GM12878 (cell line): ENCODE measurements at regions not wholly inside any gene's neighbourhood (a gene's known extent, or its start where the extent isn't known, plus 50 kb on each side); places are given as distances from the start of the nearest gene placed in this dataset.

Experiments used
- ATAC-seq: fragments of 200-7000 bp; cut with Tn5 transposase; 3 replicates; pipeline ENCODE4 v1.9.1; 2020; ENCODE audit warnings: mild to moderate bottlenecking, moderate library complexity
- BruUV-seq: library from RNA; stranded (reverse); fragments of 400-500 nt; replicated peaks from 2 replicates; lab custom pipeline; 2021; lab: Mats Ljungman, UMichigan
- CTCF ChIA-PET: fragments of 300-600 bp; sonication (Branson Sonifier 250); formaldehyde crosslinking; extraction: SDS; loops from one replicate; lab custom pipeline; 2021; ENCODE audit warnings: inconsistent platforms; lab: Yijun Ruan, JAX
- POLR2A ChIA-PET: fragments of 350-600 bp; formaldehyde crosslinking; extraction: SDS; loops from one replicate; lab custom pipeline; 2021; ENCODE audit warnings: inconsistent platforms; lab: Charles Lee
- RAD21 ChIA-PET: fragments of 300-600 bp; sonication (Branson Sonifier 250); formaldehyde crosslinking; loops from one replicate; lab custom pipeline; 2023; ENCODE audit warnings: antibody characterized with exemption; ENCODE audit not compliant: unreplicated experiment; lab: Charles Lee
- SMC1A ChIA-PET: fragments of 300-600 bp; sonication (Branson Sonifier 250); formaldehyde crosslinking; loops from one replicate; lab custom pipeline; 2023; ENCODE audit not compliant: unreplicated experiment, uncharacterized antibody; lab: Charles Lee
- DNase-seq: peaks from one replicate; pipeline ENCODE4 v3.0.0-alpha.2; 2011; ENCODE audit warnings: low read depth, low spot score
- FAIRE-seq: peaks from 3 replicates; lab custom pipeline; 2011; peaks lifted over from hg19 to GRCh38; lab: Jason Lieb, UNC
- H2AFZ ChIP-seq: 2 replicates; pipeline ENCODE4 v1.6.0; 2011; ENCODE audit warnings: low read depth, low read length, control low read depth; ENCODE audit not compliant: control insufficient read depth
- H3K27ac ChIP-seq: 2 replicates; pipeline ENCODE4 v1.5.1; 2011; ENCODE audit warnings: control low read depth; ENCODE audit not compliant: control insufficient read depth, insufficient read depth
- H3K27me3 ChIP-seq, 2 experiments: replicated peaks in 1 of 2; 2 replicates each; pipeline versions ENCODE4 v1.6.0 to v1.6.1; 2011; ENCODE audit warnings: low read length in 1 of 2; ENCODE audit not compliant: control insufficient read depth in 2 of 2, insufficient read depth in 2 of 2
- H3K36me3 ChIP-seq, 2 experiments: 2 replicates each; pipeline ENCODE4 v1.5.1; 2011; ENCODE audit warnings: low read length in 1 of 2; ENCODE audit not compliant: control insufficient read depth in 2 of 2, insufficient read depth in 2 of 2
- H3K4me1 ChIP-seq: 2 replicates; pipeline ENCODE4 v1.6.1; 2011; ENCODE audit warnings: mild to moderate bottlenecking, low read length, moderate library complexity, mixed read lengths; ENCODE audit not compliant: control insufficient read depth, insufficient read depth
- H3K4me2 ChIP-seq: 2 replicates; pipeline ENCODE4 v1.6.0; 2011; ENCODE audit warnings: control low read depth; ENCODE audit not compliant: control insufficient read depth, insufficient read depth
- H3K4me3 ChIP-seq: fragments of 200-600 bp; sonication (generic); 2 replicates; pipeline ENCODE4 v1.5.1; 2016
- H3K79me2 ChIP-seq: 2 replicates; pipeline ENCODE4 v1.6.0; 2011; ENCODE audit warnings: low read length; ENCODE audit not compliant: control insufficient read depth, insufficient read depth
- H3K9ac ChIP-seq: 2 replicates; pipeline ENCODE4 v1.8.0; 2011; ENCODE audit warnings: low read length, control low read depth, mixed read lengths; ENCODE audit not compliant: control insufficient read depth, insufficient read depth
- H3K9me3 ChIP-seq: replicated peaks from 3 replicates; pipeline ENCODE4 v1.5.1; 2011; ENCODE audit warnings: mild to moderate bottlenecking, low read length; ENCODE audit not compliant: control insufficient read depth, insufficient read depth
- H4K20me1 ChIP-seq: 2 replicates; pipeline ENCODE4 v1.6.0; 2011; ENCODE audit not compliant: control insufficient read depth, insufficient read depth
- CHD2 ChIP-seq: IDR thresholded peaks from 2 replicates; pipeline ENCODE4 v1.6.1; 2011; ENCODE audit warnings: low read depth, low read length, improper control_type of control experiment, borderline replicate concordance
- EZH2 ChIP-seq: IDR thresholded peaks from 2 replicates; pipeline ENCODE4 v1.6.1; 2012; ENCODE audit warnings: low read depth, mild to moderate bottlenecking, control low read depth, inconsistent platforms, low read length, borderline replicate concordance; ENCODE audit not compliant: control insufficient read depth
- FOS ChIP-seq: IDR thresholded peaks from 3 replicates; pipeline ENCODE4 v1.6.1; 2011; ENCODE audit warnings: borderline replicate concordance; ENCODE audit not compliant: insufficient read length; ENCODE audit errors: extremely low read depth
- JUND ChIP-seq: IDR thresholded peaks from 2 replicates; pipeline ENCODE4 v1.6.1; 2012; ENCODE audit warnings: low read depth, mild to moderate bottlenecking, low read length, improper control_type of control experiment, moderate library complexity
- KDM1A ChIP-seq: fragments of 200-600 bp; sonication (generic); IDR thresholded peaks from 2 replicates; pipeline ENCODE4 v1.6.1; 2016; ENCODE audit warnings: borderline replicate concordance
- NR2C2 ChIP-seq: IDR thresholded peaks from 2 replicates; pipeline ENCODE4 v1.6.1; 2011; ENCODE audit warnings: borderline replicate concordance, low read depth; ENCODE audit not compliant: control insufficient read depth, insufficient read length
- PML ChIP-seq: IDR thresholded peaks from 2 replicates; pipeline ENCODE4 v1.6.1; 2012; ENCODE audit warnings: low read length, inconsistent platforms
- POLR2AphosphoS2 ChIP-seq: IDR thresholded peaks from 2 replicates; pipeline ENCODE4 v1.6.1; 2011; ENCODE audit warnings: low read depth, mild to moderate bottlenecking, low read length, improper control_type of control experiment, moderate library complexity
- SIX5 ChIP-seq: IDR thresholded peaks from 2 replicates; pipeline ENCODE4 v1.6.1; 2011; ENCODE audit warnings: mild to moderate bottlenecking, low read depth, low read length, moderate library complexity; ENCODE audit not compliant: severe bottlenecking
- ZNF384 ChIP-seq: IDR thresholded peaks from 2 replicates; pipeline ENCODE4 v1.6.1; 2012; ENCODE audit warnings: low read depth, mild to moderate bottlenecking, low read length, improper control_type of control experiment, borderline replicate concordance
- WGBS: methylation state at CpG from one replicate; pipeline ENCODE4 v1.1.6; 2016; ENCODE audit warnings: low lambda C conversion rate; ENCODE audit not compliant: insufficient replicate concordance, insufficient coverage; ENCODE audit errors: missing lambda C conversion rate; 5-methylcytosine and 5-hydroxymethylcytosine counted together
- in situ Hi-C: fragments of 300-500 bp; cut with MboI; formaldehyde crosslinking; loops from 9 replicates; pipeline ENCODE4 v1.14.3; 2018; ENCODE audit warnings: mixed read lengths
- intact Hi-C: fragments of 100-400 bp; cut with micrococcal nuclease; formaldehyde crosslinking; loops from one replicate; pipeline ENCODE4 v1.14.2; 2022; ENCODE audit not compliant: unreplicated experiment
- TF ChIP-seq, protein P1 (sequence below): fragments of 450-650 bp; IDR thresholded peaks from 2 replicates; pipeline ENCODE4 v1.6.1; 2016; ENCODE audit warnings: mild to moderate bottlenecking, moderate library complexity, borderline replicate concordance
- TF ChIP-seq, protein P2 (sequence below): fragments of 450-650 bp; IDR thresholded peaks from 2 replicates; pipeline ENCODE4 v1.6.1; 2017; ENCODE audit warnings: mild to moderate bottlenecking, moderate library complexity
- TF ChIP-seq, protein P3 (sequence below): IDR thresholded peaks from 2 replicates; pipeline ENCODE4 v1.6.1; 2011; ENCODE audit warnings: borderline replicate concordance, low read depth, mild to moderate bottlenecking, moderate library complexity, low read length; ENCODE audit not compliant: insufficient read depth, poor library complexity, severe bottlenecking

DNA sequence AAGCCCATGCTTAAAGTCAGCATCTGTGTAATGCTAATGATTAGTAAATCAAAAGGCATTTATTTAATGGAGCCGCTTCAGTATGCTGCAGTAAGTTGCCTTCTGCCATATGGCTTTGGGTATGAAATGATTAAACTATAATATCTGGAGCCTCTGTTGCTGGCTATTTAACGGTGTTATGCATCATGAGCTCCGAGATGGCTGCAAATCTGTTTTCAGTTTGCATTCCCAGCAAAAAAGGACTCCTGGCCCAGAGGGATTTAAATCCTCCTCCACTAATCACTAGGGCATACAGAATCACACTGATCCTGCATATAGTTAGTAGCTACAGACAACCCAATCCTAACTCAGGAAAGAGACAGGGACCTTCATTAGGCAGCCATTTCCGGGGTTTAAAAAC, 171.5 kb upstream of the EEA1 start:
- Histone ChIP-seq H3K9me3 (no peaks in the 10 kb centered on the region; the same call in 2 of the 3 replicates), H3K27me3 (no peaks in the 10 kb centered on the region), H3K36me3 (no peaks in the 10 kb centered on the region), H3K79me2 (no peaks in the 10 kb centered on the region), H2AFZ (no peak overlapping the region), H3K9ac (no peak overlapping the region), H3K4me1 (peaks cover 11% of the 10 kb centered on the region), H3K4me3 (no peak overlapping the region), H4K20me1 (no peaks in the 10 kb centered on the region), H3K4me2 (no peak overlapping the region), H3K27ac (no peak overlapping the region)
- BruUV-seq = no TSS peak
- ChIA-PET POLR2A (interaction anchor here (0.9 kb wide), 2 partner anchors 35 to 280 kb away, joined by 3 read pairs; no protein-coding TSS in a partner anchor), RAD21 (interaction anchor here (0.7 to 7.5 kb wide), 6 partner anchors 7 to 319 kb away, joined by 3 to 130 read pairs (median 17); no protein-coding TSS in a partner anchor), SMC1A (interaction anchor here (0.8 to 7.9 kb wide), 5 partner anchors 9 to 281 kb away, joined by 3 to 133 read pairs (median 75); no protein-coding TSS in a partner anchor), CTCF (interaction anchor here (0.7 to 8.7 kb wide), 8 partner anchors 8 to 281 kb away, joined by 3 to 120 read pairs (median 4); no protein-coding TSS in a partner anchor)
- in situ Hi-C loops = no loop called here
- FAIRE-seq (no peak), DNase-seq (no peak), ATAC-seq (no peak)
- TF ChIP-seq, protein P1, sequence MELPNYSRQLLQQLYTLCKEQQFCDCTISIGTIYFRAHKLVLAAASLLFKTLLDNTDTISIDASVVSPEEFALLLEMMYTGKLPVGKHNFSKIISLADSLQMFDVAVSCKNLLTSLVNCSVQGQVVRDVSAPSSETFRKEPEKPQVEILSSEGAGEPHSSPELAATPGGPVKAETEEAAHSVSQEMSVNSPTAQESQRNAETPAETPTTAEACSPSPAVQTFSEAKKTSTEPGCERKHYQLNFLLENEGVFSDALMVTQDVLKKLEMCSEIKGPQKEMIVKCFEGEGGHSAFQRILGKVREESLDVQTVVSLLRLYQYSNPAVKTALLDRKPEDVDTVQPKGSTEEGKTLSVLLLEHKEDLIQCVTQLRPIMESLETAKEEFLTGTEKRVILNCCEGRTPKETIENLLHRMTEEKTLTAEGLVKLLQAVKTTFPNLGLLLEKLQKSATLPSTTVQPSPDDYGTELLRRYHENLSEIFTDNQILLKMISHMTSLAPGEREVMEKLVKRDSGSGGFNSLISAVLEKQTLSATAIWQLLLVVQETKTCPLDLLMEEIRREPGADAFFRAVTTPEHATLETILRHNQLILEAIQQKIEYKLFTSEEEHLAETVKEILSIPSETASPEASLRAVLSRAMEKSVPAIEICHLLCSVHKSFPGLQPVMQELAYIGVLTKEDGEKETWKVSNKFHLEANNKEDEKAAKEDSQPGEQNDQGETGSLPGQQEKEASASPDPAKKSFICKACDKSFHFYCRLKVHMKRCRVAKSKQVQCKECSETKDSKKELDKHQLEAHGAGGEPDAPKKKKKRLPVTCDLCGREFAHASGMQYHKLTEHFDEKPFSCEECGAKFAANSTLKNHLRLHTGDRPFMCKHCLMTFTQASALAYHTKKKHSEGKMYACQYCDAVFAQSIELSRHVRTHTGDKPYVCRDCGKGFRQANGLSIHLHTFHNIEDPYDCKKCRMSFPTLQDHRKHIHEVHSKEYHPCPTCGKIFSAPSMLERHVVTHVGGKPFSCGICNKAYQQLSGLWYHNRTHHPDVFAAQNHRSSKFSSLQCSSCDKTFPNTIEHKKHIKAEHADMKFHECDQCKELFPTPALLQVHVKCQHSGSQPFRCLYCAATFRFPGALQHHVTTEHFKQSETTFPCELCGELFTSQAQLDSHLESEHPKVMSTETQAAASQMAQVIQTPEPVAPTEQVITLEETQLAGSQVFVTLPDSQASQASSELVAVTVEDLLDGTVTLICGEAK = no peak
- TF ChIP-seq SIX5 = no peak
- TF ChIP-seq, protein P2, sequence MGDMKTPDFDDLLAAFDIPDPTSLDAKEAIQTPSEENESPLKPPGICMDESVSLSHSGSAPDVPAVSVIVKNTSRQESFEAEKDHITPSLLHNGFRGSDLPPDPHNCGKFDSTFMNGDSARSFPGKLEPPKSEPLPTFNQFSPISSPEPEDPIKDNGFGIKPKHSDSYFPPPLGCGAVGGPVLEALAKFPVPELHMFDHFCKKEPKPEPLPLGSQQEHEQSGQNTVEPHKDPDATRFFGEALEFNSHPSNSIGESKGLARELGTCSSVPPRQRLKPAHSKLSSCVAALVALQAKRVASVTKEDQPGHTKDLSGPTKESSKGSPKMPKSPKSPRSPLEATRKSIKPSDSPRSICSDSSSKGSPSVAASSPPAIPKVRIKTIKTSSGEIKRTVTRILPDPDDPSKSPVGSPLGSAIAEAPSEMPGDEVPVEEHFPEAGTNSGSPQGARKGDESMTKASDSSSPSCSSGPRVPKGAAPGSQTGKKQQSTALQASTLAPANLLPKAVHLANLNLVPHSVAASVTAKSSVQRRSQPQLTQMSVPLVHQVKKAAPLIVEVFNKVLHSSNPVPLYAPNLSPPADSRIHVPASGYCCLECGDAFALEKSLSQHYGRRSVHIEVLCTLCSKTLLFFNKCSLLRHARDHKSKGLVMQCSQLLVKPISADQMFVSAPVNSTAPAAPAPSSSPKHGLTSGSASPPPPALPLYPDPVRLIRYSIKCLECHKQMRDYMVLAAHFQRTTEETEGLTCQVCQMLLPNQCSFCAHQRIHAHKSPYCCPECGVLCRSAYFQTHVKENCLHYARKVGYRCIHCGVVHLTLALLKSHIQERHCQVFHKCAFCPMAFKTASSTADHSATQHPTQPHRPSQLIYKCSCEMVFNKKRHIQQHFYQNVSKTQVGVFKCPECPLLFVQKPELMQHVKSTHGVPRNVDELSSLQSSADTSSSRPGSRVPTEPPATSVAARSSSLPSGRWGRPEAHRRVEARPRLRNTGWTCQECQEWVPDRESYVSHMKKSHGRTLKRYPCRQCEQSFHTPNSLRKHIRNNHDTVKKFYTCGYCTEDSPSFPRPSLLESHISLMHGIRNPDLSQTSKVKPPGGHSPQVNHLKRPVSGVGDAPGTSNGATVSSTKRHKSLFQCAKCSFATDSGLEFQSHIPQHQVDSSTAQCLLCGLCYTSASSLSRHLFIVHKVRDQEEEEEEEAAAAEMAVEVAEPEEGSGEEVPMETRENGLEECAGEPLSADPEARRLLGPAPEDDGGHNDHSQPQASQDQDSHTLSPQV = no peak
- TF ChIP-seq EZH2 = no peak
- TF ChIP-seq, protein P3, sequence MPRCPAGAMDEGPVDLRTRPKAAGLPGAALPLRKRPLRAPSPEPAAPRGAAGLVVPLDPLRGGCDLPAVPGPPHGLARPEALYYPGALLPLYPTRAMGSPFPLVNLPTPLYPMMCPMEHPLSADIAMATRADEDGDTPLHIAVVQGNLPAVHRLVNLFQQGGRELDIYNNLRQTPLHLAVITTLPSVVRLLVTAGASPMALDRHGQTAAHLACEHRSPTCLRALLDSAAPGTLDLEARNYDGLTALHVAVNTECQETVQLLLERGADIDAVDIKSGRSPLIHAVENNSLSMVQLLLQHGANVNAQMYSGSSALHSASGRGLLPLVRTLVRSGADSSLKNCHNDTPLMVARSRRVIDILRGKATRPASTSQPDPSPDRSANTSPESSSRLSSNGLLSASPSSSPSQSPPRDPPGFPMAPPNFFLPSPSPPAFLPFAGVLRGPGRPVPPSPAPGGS = no peak
- TF ChIP-seq CHD2 = no peak
- TF ChIP-seq KDM1A = no peak
- TF ChIP-seq JUND = no peak
- TF ChIP-seq POLR2AphosphoS2 = no peak
- no peak for TF ChIP-seq FOS
- no peak for TF ChIP-seq NR2C2
- TF ChIP-seq PML = no peak
- no peak for TF ChIP-seq ZNF384
- intact Hi-C loops = no loop called here
- 52% methylated on average over 4 of the region's 4 CpGs for WGBS
